ENCODE measurements at regions not wholly inside any gene's neighbourhood (a gene's known extent, or its start where the extent isn't known, plus 50 kb on each side); places are given as distances from the start of the nearest gene placed in this dataset.

DNA sequence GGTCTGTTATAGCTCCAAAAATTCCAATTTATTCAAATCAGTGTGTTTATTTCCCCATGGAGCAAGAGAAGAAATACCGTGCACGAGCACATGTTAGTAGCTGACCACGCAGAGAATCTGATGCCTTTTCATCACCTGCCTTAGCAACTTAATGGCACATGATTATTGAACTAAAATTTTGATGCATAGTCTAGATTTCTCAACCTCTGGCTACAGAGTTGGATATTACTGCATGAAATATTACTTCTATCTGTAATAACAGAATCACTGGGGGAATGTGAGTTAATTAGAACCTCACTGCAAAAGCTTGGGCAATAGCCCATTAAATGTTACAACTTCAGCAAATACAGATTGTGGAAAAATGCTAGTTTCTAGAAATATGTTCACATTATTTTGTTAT, 335.8 kb downstream of the FLRT2 start:
- in situ Hi-C loops (cut with HindIII; ENCODE audit: extremely low pct_ligation_motif_present, low pct_unique_long_range_greater_than_20kb) (no loop called here), intact Hi-C loops (cut with micrococcal nuclease; ENCODE audit: unreplicated experiment) (no loop called here)
- DNase-seq (ENCODE audit: low spot score) = no peak
- H3K36me3 ChIP-seq (replicated peaks in 1 of 2; ENCODE audit: control insufficient read depth in 1 of 2, insufficient read depth in 2 of 2, low read length in 2 of 2) = no peaks in the 10 kb centered on the region
- BruUV-seq (replicated peaks) = no TSS peak
- CTCF ChIA-PET (ENCODE audit: low intra/inter-chr PET ratio, low total read pairs) = no interaction called here
- H3K4me1 ChIP-seq (ENCODE audit: insufficient read depth, low read length) = no peaks in the 10 kb centered on the region
- no peak for FAIRE-seq
- POLR2A ChIA-PET = no interaction called here
- no peaks in the 10 kb centered on the region for H4K20me1 ChIP-seq (ENCODE audit: insufficient read depth, low read length)
- H2AFZ ChIP-seq (ENCODE audit: low read length) = no peak overlapping the region
- TF ChIP-seq ZNF292 (CRISPR knock-in tag; IDR thresholded peaks at IDR 0.05; ENCODE audit: borderline replicate concordance, low read depth) = no peak
- no peak for TF ChIP-seq RFX1 (IDR thresholded peaks at IDR 0.05)
- no peak for TF ChIP-seq ZKSCAN1 (IDR thresholded peaks at IDR 0.05; ENCODE audit: low read length)
- TF ChIP-seq ZGPAT (CRISPR knock-in tag; IDR thresholded peaks at IDR 0.05) = no peak
- TF ChIP-seq NFE2 (CRISPR knock-in tag; IDR thresholded peaks at IDR 0.05) = no peak
- TF ChIP-seq, protein P1, sequence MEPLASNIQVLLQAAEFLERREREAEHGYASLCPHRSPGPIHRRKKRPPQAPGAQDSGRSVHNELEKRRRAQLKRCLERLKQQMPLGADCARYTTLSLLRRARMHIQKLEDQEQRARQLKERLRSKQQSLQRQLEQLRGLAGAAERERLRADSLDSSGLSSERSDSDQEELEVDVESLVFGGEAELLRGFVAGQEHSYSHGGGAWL (CRISPR knock-in tag; IDR thresholded peaks at IDR 0.05) = no peak
- peaks cover 79% of the 10 kb centered on the region for H3K9me3 ChIP-seq (ENCODE audit: low read length)
- no peak for ATAC-seq
- 0% methylated on average over 3 of the region's 3 CpGs for WGBS (ENCODE audit: low lambda C conversion rate)
- no peak overlapping the region for H3K4me3 ChIP-seq (replicated peaks in 1 of 3; ENCODE audit: insufficient read depth in 1 of 3, low read depth in 2 of 3, low read length in 3 of 3)
- H3K79me2 ChIP-seq (ENCODE audit: insufficient read depth, low read length) = no peaks in the 10 kb centered on the region
- H3K4me2 ChIP-seq (ENCODE audit: low read depth, low read length) = no peak overlapping the region
- H3K27me3 ChIP-seq (ENCODE audit: control insufficient read depth in 1 of 2, insufficient read depth in 2 of 2, low read length in 2 of 2) = no peaks in the 10 kb centered on the region
- no peak overlapping the region for H3K9ac ChIP-seq (ENCODE audit: insufficient read depth, low read depth, low read length)
- H3K27ac ChIP-seq (ENCODE audit: extremely low read length, insufficient read depth, low read length) = no peak overlapping the region

- WGBS (ENCODE audit: low lambda C conversion rate) = 5% methylated on average over 2 of the region's 2 CpGs
- no peak overlapping the region for H3K9ac ChIP-seq (ENCODE audit: insufficient read depth, low read depth, low read length)
- no peaks in the 10 kb centered on the region for H3K4me1 ChIP-seq (ENCODE audit: insufficient read depth, low read length)
- no peaks in the 10 kb centered on the region for H3K79me2 ChIP-seq (ENCODE audit: insufficient read depth, low read length)
- no peak overlapping the region for H3K27ac ChIP-seq (ENCODE audit: extremely low read length, insufficient read depth, low read length)
- in situ Hi-C loops (cut with HindIII; ENCODE audit: extremely low pct_ligation_motif_present, low pct_unique_long_range_greater_than_20kb) (no loop called here), intact Hi-C loops (cut with micrococcal nuclease; ENCODE audit: unreplicated experiment) (no loop called here)
- H3K27me3 ChIP-seq (ENCODE audit: control insufficient read depth in 1 of 2, insufficient read depth in 2 of 2, low read length in 2 of 2) = no peaks in the 10 kb centered on the region
- peaks cover 75% of the 10 kb centered on the region for H3K9me3 ChIP-seq (ENCODE audit: low read length)
- ChIA-PET POLR2A (no interaction called here), CTCF (ENCODE audit: low intra/inter-chr PET ratio, low total read pairs) (no interaction called here)
- no peak for FAIRE-seq
- H4K20me1 ChIP-seq (ENCODE audit: insufficient read depth, low read length) = no peaks in the 10 kb centered on the region
- H3K4me2 ChIP-seq (ENCODE audit: low read depth, low read length) = no peak overlapping the region
- no peak overlapping the region for H2AFZ ChIP-seq (ENCODE audit: low read length)
- TF ChIP-seq ZNF749 (CRISPR knock-in tag; IDR thresholded peaks at IDR 0.05; ENCODE audit: borderline replicate concordance) (no peak), ZNF138 (CRISPR knock-in tag; IDR thresholded peaks at IDR 0.05; ENCODE audit: low read depth) (no peak), BRD4 (CRISPR knock-in tag; IDR thresholded peaks at IDR 0.05) (no peak), TBP (CRISPR knock-in tag; IDR thresholded peaks at IDR 0.05) (no peak), ZKSCAN5 (CRISPR knock-in tag; IDR thresholded peaks at IDR 0.05) (no peak), ZBTB38 (CRISPR knock-in tag; IDR thresholded peaks at IDR 0.05) (no peak), SOX6 (IDR thresholded peaks at IDR 0.05) (no peak), SOX6 (CRISPR knock-in tag; IDR thresholded peaks at IDR 0.05) (no peak)
- TF ChIP-seq, protein P2, sequence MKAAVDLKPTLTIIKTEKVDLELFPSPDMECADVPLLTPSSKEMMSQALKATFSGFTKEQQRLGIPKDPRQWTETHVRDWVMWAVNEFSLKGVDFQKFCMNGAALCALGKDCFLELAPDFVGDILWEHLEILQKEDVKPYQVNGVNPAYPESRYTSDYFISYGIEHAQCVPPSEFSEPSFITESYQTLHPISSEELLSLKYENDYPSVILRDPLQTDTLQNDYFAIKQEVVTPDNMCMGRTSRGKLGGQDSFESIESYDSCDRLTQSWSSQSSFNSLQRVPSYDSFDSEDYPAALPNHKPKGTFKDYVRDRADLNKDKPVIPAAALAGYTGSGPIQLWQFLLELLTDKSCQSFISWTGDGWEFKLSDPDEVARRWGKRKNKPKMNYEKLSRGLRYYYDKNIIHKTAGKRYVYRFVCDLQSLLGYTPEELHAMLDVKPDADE (CRISPR knock-in tag; IDR thresholded peaks at IDR 0.05) = no peak
- TF ChIP-seq, protein P3, sequence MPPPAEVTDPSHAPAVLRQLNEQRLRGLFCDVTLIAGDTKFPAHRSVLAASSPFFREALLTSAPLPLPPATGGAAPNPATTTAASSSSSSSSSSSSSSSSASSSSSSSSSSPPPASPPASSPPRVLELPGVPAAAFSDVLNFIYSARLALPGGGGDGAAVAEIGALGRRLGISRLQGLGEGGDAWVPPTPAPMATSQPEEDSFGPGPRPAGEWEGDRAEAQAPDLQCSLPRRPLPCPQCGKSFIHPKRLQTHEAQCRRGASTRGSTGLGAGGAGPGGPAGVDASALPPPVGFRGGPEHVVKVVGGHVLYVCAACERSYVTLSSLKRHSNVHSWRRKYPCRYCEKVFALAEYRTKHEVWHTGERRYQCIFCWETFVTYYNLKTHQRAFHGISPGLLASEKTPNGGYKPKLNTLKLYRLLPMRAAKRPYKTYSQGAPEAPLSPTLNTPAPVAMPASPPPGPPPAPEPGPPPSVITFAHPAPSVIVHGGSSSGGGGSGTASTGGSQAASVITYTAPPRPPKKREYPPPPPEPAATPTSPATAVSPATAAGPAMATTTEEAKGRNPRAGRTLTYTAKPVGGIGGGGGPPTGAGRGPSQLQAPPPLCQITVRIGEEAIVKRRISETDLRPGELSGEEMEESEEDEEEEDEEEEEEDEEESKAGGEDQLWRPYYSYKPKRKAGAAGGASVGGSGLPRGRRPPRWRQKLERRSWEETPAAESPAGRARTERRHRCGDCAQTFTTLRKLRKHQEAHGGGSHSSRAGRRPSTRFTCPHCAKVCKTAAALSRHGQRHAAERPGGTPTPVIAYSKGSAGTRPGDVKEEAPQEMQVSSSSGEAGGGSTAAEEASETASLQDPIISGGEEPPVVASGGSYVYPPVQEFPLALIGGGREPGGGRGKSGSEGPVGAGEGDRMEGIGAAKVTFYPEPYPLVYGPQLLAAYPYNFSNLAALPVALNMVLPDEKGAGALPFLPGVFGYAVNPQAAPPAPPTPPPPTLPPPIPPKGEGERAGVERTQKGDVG (CRISPR knock-in tag; IDR thresholded peaks at IDR 0.05; ENCODE audit: borderline replicate concordance) = no peak
- BruUV-seq (replicated peaks) = no TSS peak
- H3K4me3 ChIP-seq (replicated peaks in 1 of 3; ENCODE audit: insufficient read depth in 1 of 3, low read depth in 2 of 3, low read length in 3 of 3) = no peak overlapping the region
- no peak for DNase-seq (ENCODE audit: low spot score)
- H3K36me3 ChIP-seq (replicated peaks in 1 of 2; ENCODE audit: control insufficient read depth in 1 of 2, insufficient read depth in 2 of 2, low read length in 2 of 2) = no peaks in the 10 kb centered on the region
- no peak for ATAC-seq
Measured at GRCh38 chr14:85858634-85859033, 328.7 kb downstream of the FLRT2 start.
